Nephron (organoid): ENCODE measurements at regions not wholly inside any gene's neighbourhood (a gene's known extent, or its start where the extent isn't known, plus 50 kb on each side); places are given as distances from the start of the nearest gene placed in this dataset.

Experiments used
- H3K27ac Mint-ChIP-seq, 3 experiments: 2 replicates each; pipeline ENCODE4 v1.8.0; 2020; ENCODE audit warnings: mixed read lengths in 3 of 3, mild to moderate bottlenecking in 2 of 3, moderate library complexity in 1 of 3
- H3K27me3 Mint-ChIP-seq: 2 replicates; pipeline ENCODE4 v1.8.0; 2021; ENCODE audit warnings: low read depth, mild to moderate bottlenecking, moderate library complexity, mixed read lengths
- H3K36me3 Mint-ChIP-seq: 2 replicates; pipeline ENCODE4 v1.8.0; 2020; ENCODE audit warnings: low read depth, mixed read lengths
- H3K4me1 Mint-ChIP-seq: 2 replicates; pipeline ENCODE4 v1.8.0; 2020; ENCODE audit warnings: mixed read lengths
- H3K4me3 Mint-ChIP-seq, 3 experiments: 2 replicates each; pipeline ENCODE4 v1.8.0; 2020; ENCODE audit warnings: mild to moderate bottlenecking in 3 of 3, mixed read lengths in 3 of 3, moderate library complexity in 2 of 3
- H3K9me3 Mint-ChIP-seq: 2 replicates; pipeline ENCODE4 v1.8.0; 2020; ENCODE audit warnings: mixed read lengths
- TF ChIP-seq, protein P1 (sequence below), 3 experiments: fragments of 200-600 bp; sonication (generic); IDR thresholded peaks; one replicate each; pipeline ENCODE4 v1.5.0; 2021; ENCODE audit warnings: antibody characterized with exemption in 3 of 3; ENCODE audit not compliant: unreplicated experiment in 3 of 3

DNA sequence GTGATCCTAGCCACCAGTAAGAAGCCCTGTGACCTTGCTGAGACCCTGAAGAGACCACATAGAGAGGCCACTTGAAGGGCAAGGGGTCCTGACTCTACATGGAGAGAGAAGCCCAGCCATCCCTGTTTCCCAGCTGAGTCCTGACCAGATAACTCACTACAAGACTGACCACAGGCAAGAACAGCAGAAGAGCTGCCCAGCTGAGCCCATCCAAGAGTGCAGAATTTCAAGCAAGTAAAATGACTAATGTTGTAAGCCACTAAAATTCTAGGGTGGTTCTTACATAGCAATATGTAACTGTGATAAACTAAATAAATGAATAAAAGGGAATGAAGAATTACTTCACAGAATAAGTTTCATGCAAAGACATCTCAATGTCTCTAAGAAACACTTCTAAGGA, 58.4 kb upstream of the WIPF1 start:
- Mint-ChIP-seq H3K36me3 (peaks cover 21% of the 10 kb centered on the region), H3K4me3 (no peak overlapping the region), H3K27me3 (no peaks in the 10 kb centered on the region), H3K27ac (no peak overlapping the region), H3K9me3 (peaks cover 4% of the 10 kb centered on the region), H3K4me1 (no peaks in the 10 kb centered on the region)
- TF ChIP-seq, protein P1, sequence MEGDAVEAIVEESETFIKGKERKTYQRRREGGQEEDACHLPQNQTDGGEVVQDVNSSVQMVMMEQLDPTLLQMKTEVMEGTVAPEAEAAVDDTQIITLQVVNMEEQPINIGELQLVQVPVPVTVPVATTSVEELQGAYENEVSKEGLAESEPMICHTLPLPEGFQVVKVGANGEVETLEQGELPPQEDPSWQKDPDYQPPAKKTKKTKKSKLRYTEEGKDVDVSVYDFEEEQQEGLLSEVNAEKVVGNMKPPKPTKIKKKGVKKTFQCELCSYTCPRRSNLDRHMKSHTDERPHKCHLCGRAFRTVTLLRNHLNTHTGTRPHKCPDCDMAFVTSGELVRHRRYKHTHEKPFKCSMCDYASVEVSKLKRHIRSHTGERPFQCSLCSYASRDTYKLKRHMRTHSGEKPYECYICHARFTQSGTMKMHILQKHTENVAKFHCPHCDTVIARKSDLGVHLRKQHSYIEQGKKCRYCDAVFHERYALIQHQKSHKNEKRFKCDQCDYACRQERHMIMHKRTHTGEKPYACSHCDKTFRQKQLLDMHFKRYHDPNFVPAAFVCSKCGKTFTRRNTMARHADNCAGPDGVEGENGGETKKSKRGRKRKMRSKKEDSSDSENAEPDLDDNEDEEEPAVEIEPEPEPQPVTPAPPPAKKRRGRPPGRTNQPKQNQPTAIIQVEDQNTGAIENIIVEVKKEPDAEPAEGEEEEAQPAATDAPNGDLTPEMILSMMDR (IDR thresholded peaks at IDR 0.05; ENCODE audit: unreplicated experiment in 3 of 3) = no peak

DNA sequence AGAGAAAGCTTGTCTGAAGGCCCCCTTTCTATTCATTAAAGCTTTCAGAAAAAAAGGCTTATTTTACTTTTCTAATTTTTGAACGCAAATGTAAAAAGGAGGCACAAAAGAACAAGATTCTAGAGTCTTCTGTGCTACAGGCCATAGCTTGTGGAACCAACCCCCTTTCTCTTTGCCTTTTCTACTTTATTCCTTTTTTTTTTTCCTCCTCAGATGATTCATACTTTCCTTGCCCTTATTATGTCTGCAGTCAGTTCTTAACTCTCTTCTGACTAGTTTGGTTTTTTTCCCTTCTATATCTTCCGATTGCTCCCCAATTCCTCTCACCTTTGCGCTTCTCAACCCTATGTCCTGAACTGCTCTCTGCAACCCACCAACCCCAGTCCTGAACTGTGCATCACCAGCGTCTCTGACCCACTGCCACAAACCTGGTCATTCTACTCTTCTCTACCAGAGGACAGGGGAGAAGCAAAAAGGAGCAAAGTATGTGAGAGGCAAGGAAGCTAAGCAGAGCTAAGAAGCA, 56.9 kb upstream of the WIPF1 start:
- H3K27me3 Mint-ChIP-seq = no peaks in the 10 kb centered on the region
- TF ChIP-seq, protein P1 (IDR thresholded peaks at IDR 0.05; ENCODE audit: unreplicated experiment in 3 of 3) = no peak
- H3K36me3 Mint-ChIP-seq = peaks cover 35% of the 10 kb centered on the region
- H3K4me3 Mint-ChIP-seq = no peak overlapping the region
- H3K27ac Mint-ChIP-seq = no peak overlapping the region
- H3K9me3 Mint-ChIP-seq = peaks cover 14% of the 10 kb centered on the region
- no peaks in the 10 kb centered on the region for H3K4me1 Mint-ChIP-seq

DNA sequence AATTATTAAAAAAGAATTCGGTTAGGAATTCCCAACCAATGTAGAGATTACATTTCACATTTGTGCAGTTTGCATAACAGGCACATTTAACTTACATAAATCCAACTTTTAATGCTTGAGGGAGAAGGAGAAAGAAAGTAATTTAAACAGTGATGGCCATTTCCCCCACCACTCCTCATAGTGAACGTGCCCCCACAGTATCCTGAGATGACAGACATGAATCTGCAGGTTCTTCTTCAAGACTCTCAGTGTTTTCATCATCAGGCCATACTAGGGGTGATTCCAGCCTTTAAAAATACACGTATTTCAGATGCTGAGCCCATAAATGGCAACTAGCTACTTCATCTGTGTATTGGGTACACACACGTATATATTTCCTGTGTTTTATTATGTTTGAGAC, 51.3 kb upstream of the WIPF1 start:
- Mint-ChIP-seq H3K27me3 (no peaks in the 10 kb centered on the region), H3K36me3 (peaks cover 55% of the 10 kb centered on the region), H3K9me3 (peaks cover 39% of the 10 kb centered on the region), H3K4me1 (no peaks in the 10 kb centered on the region), H3K27ac (no peak overlapping the region), H3K4me3 (no peak overlapping the region)
- TF ChIP-seq, protein P1 (IDR thresholded peaks at IDR 0.05; ENCODE audit: unreplicated experiment in 3 of 3) = no peak
